OCI-LY3 (cell line): ENCODE measurements at regions not wholly inside any gene's neighbourhood (a gene's known extent, or its start where the extent isn't known, plus 50 kb on each side); places are given as distances from the start of the nearest gene placed in this dataset.

Experiments
- EZH2phosphoT487 ChIP-seq: fragments of 200-600 bp; shearing (Covaris generic); IDR thresholded peaks from 2 replicates; pipeline ENCODE4 v1.6.1; 2018; ENCODE audit warnings: antibody characterized with exemption, mixed run types, low read depth
- TF ChIP-seq, protein P1 (sequence below): fragments of 200-600, 300-600 bp; sonication (generic); IDR thresholded peaks from 2 replicates; pipeline ENCODE4 v1.5.1; 2014; ENCODE audit warnings: antibody characterized with exemption, low read length, low read depth

DNA sequence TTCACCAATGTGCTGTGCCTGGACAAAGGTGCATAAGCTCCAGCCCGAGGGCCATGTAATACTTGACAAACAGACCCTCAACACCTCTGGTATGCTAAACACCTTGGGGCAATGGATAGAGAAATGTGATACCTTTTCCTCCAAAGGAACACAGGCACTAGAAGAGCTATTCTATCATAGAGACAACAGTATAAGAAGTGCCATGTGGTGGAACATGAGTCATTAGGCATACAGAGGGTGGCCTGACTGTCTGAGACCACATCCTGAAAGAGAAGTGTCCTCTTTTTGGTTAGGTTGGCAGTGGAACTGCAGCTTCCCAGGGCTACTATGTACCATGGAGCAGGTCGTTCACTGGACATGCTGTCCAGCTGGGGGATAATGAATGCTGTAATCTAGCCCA, 153.9 kb downstream of the INSIG2 start:
- TF ChIP-seq, protein P1, sequence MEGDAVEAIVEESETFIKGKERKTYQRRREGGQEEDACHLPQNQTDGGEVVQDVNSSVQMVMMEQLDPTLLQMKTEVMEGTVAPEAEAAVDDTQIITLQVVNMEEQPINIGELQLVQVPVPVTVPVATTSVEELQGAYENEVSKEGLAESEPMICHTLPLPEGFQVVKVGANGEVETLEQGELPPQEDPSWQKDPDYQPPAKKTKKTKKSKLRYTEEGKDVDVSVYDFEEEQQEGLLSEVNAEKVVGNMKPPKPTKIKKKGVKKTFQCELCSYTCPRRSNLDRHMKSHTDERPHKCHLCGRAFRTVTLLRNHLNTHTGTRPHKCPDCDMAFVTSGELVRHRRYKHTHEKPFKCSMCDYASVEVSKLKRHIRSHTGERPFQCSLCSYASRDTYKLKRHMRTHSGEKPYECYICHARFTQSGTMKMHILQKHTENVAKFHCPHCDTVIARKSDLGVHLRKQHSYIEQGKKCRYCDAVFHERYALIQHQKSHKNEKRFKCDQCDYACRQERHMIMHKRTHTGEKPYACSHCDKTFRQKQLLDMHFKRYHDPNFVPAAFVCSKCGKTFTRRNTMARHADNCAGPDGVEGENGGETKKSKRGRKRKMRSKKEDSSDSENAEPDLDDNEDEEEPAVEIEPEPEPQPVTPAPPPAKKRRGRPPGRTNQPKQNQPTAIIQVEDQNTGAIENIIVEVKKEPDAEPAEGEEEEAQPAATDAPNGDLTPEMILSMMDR: no peak
- TF ChIP-seq EZH2phosphoT487: no peak
